Endothelial cell of umbilical vein (primary cell): ENCODE measurements at regions not wholly inside any gene's neighbourhood (a gene's known extent, or its start where the extent isn't known, plus 50 kb on each side); places are given as distances from the start of the nearest gene placed in this dataset.

ENCODE experiments used
- BruUV-seq: library from RNA; stranded (reverse); fragments of 400-500 nt; replicated peaks from 2 replicates; lab custom pipeline; 2021; lab: Mats Ljungman, UMichigan
- CTCF ChIA-PET: fragments of 300-600, 350-600 bp; sonication (Branson Sonifier 250); formaldehyde crosslinking; loops from one replicate; lab custom pipeline; 2021; ENCODE audit warnings: antibody characterized with exemption, inconsistent platforms; lab: Charles Lee
- POLR2A ChIA-PET: fragments of 300-600, 350-600 bp; sonication (Branson Sonifier 250); formaldehyde crosslinking; loops from one replicate; lab custom pipeline; 2021; ENCODE audit warnings: antibody characterized with exemption, inconsistent platforms; lab: Charles Lee
- DNase-seq: peaks from one replicate; pipeline ENCODE4 v3.0.0-alpha.2; 2011; ENCODE audit warnings: low read depth, low spot score
- FAIRE-seq: peaks from 2 replicates; lab custom pipeline; 2011; peaks lifted over from hg19 to GRCh38; lab: Jason Lieb, UNC
- H2AFZ ChIP-seq: 2 replicates; pipeline ENCODE4 v1.6.0; 2012; ENCODE audit warnings: low read depth, low read length, control low read depth, inconsistent platforms
- H3K27ac ChIP-seq: 2 replicates; pipeline ENCODE4 v1.5.1; 2011; ENCODE audit warnings: low read depth, mild to moderate bottlenecking, control low read depth, low read length, moderate library complexity; ENCODE audit not compliant: insufficient read depth
- H3K27me3 ChIP-seq, 2 experiments: 2 replicates each; pipeline versions ENCODE4 v1.6.0 to v1.6.1; 2011; ENCODE audit warnings: low read length in 2 of 2, mixed read lengths in 1 of 2; ENCODE audit not compliant: control insufficient read depth in 2 of 2, insufficient read depth in 2 of 2
- H3K36me3 ChIP-seq, 2 experiments: 2 replicates in 1 of 2; 3 replicates in 1 of 2; pipeline ENCODE4 v1.5.1; 2011; ENCODE audit warnings: low read length in 2 of 2, mild to moderate bottlenecking in 1 of 2, moderate library complexity in 1 of 2; ENCODE audit not compliant: control insufficient read depth in 2 of 2, insufficient read depth in 2 of 2; ENCODE audit errors: extremely low read depth in 1 of 2
- H3K4me1 ChIP-seq: 3 replicates; pipeline ENCODE4 v1.5.1; 2011; ENCODE audit warnings: mild to moderate bottlenecking, low read length; ENCODE audit not compliant: control insufficient read depth, insufficient read depth; ENCODE audit errors: extremely low read depth
- H3K4me2 ChIP-seq: 2 replicates; pipeline ENCODE4 v1.6.1; 2011; ENCODE audit warnings: low read length, control low read depth, mixed read lengths; ENCODE audit not compliant: insufficient read depth
- H3K4me3 ChIP-seq, 3 experiments: fragments of 200-600 bp in 1 of 3; sonication (generic), shearing (Covaris generic) in 1 of 3; replicated peaks in 1 of 3; 2 replicates each; pipeline ENCODE4 v1.5.1; 2011 to 2016; ENCODE audit warnings: control low read depth in 3 of 3, low read length in 3 of 3, mild to moderate bottlenecking in 2 of 3, inconsistent platforms in 1 of 3, low read depth in 1 of 3, moderate library complexity in 1 of 3; ENCODE audit not compliant: insufficient read depth in 1 of 3
- H3K79me2 ChIP-seq: 2 replicates; pipeline ENCODE4 v1.6.0; 2012; ENCODE audit warnings: low read length, inconsistent platforms; ENCODE audit not compliant: control insufficient read depth, insufficient read depth
- H3K9ac ChIP-seq: replicated peaks from 2 replicates; pipeline ENCODE3; 2011; ENCODE audit warnings: low read length, control low read depth; ENCODE audit not compliant: insufficient read depth; ENCODE audit errors: extremely low read depth
- H3K9me1 ChIP-seq: replicated peaks from 3 replicates; pipeline ENCODE4 v1.6.0; 2011; ENCODE audit warnings: mild to moderate bottlenecking, low read length; ENCODE audit not compliant: control insufficient read depth, insufficient read depth; ENCODE audit errors: extremely low read depth
- H3K9me3 ChIP-seq: replicated peaks from 2 replicates; pipeline ENCODE4 v1.5.1; 2012; ENCODE audit warnings: low read length, inconsistent platforms; ENCODE audit not compliant: control insufficient read depth, insufficient read depth
- H4K20me1 ChIP-seq: replicated peaks from 2 replicates; pipeline ENCODE3; 2011; ENCODE audit warnings: mild to moderate bottlenecking, low read length; ENCODE audit not compliant: control insufficient read depth, insufficient read depth; ENCODE audit errors: extremely low read depth
- CTCF ChIP-seq, 2 donors: IDR thresholded peaks; 1 replicate in 1 of 2; 2 replicates in 1 of 2; pipeline ENCODE4 v1.5.1; 2011; ENCODE audit warnings: low read length in 2 of 2, mild to moderate bottlenecking in 2 of 2, moderate library complexity in 2 of 2, control low read depth in 1 of 2, inconsistent platforms in 1 of 2, low read depth in 1 of 2; ENCODE audit not compliant: insufficient read depth in 1 of 2; ENCODE audit errors: extremely low read depth in 1 of 2
- EZH2 ChIP-seq: IDR thresholded peaks from 2 replicates; pipeline ENCODE4 v1.6.1; 2012; ENCODE audit warnings: borderline replicate concordance, low read depth, mild to moderate bottlenecking, moderate library complexity, low read length, inconsistent platforms; ENCODE audit not compliant: severe bottlenecking
- FOS ChIP-seq: IDR thresholded peaks from 2 replicates; pipeline ENCODE4 v1.6.1; 2011; ENCODE audit warnings: mild to moderate bottlenecking, low read length, moderate library complexity, borderline replicate concordance; ENCODE audit not compliant: insufficient read depth
- GATA2 ChIP-seq: IDR thresholded peaks from 2 replicates; pipeline ENCODE4 v1.7.0; 2011; ENCODE audit warnings: low read depth, mild to moderate bottlenecking, moderate library complexity, mixed read lengths, low read length; ENCODE audit not compliant: insufficient read length, insufficient read depth
- JUN ChIP-seq: IDR thresholded peaks from 2 replicates; pipeline ENCODE4 v1.6.1; 2011; ENCODE audit warnings: borderline replicate concordance, low read depth; ENCODE audit not compliant: insufficient read length, insufficient read depth
- MAX ChIP-seq: IDR thresholded peaks from 2 replicates; pipeline ENCODE4 v1.6.1; 2011; ENCODE audit not compliant: insufficient read depth, insufficient read length
- MYC ChIP-seq: IDR thresholded peaks from one replicate; pipeline ENCODE4 v1.6.1; 2011; ENCODE audit warnings: mild to moderate bottlenecking, low read depth, low read length
- POLR2A ChIP-seq: IDR thresholded peaks from 2 replicates; pipeline ENCODE4 v1.6.1; 2012; ENCODE audit warnings: low read depth, mild to moderate bottlenecking, control low read depth, low read length
- POLR2AphosphoS5 ChIP-seq: IDR thresholded peaks from 2 replicates; pipeline ENCODE4 v1.6.1; 2012; ENCODE audit warnings: low read depth, mild to moderate bottlenecking, control low read depth, low read length, moderate library complexity; ENCODE audit not compliant: insufficient read depth
- dilution Hi-C: fragments of 300-500 bp; cut with MboI; formaldehyde crosslinking; loops from one replicate; pipeline ENCODE4 v1.15.0; 2019; ENCODE audit warnings: low sequenced_read_pairs; ENCODE audit not compliant: extremely low pct_ligation_motif_present
- intact Hi-C: fragments of 100-400 bp; cut with micrococcal nuclease; formaldehyde crosslinking; loops from one replicate; pipeline ENCODE4 v1.10.0; 2022

- TF ChIP-seq MAX (no peak), GATA2 (no peak), POLR2AphosphoS5 (no peak), EZH2 (no peak), POLR2A (no peak), FOS (no peak)
- no peaks in the 10 kb centered on the region for H4K20me1 ChIP-seq
- H3K27ac ChIP-seq: no peak overlapping the region
- H3K4me3 ChIP-seq: no peak overlapping the region
- no peaks in the 10 kb centered on the region for H3K27me3 ChIP-seq
- H3K36me3 ChIP-seq: no peaks in the 10 kb centered on the region
- FAIRE-seq (no peak), DNase-seq (no peak)
- no peaks in the 10 kb centered on the region for H3K79me2 ChIP-seq
- ChIA-PET POLR2A (no interaction called here), CTCF (no interaction called here)
- H3K9me3 ChIP-seq: no peaks in the 10 kb centered on the region
- intact Hi-C loops: no loop called here
- no peaks in the 10 kb centered on the region for H3K9me1 ChIP-seq
- no peak overlapping the region for H2AFZ ChIP-seq
- BruUV-seq: no TSS peak
- no peaks in the 10 kb centered on the region for H3K4me1 ChIP-seq
- H3K9ac ChIP-seq: no peak overlapping the region
- dilution Hi-C loops: no loop called here
- H3K4me2 ChIP-seq: no peak overlapping the region
Observed at GRCh38 chr4:31035761-31036160, 315.6 kb downstream of the PCDH7 start.

DNA sequence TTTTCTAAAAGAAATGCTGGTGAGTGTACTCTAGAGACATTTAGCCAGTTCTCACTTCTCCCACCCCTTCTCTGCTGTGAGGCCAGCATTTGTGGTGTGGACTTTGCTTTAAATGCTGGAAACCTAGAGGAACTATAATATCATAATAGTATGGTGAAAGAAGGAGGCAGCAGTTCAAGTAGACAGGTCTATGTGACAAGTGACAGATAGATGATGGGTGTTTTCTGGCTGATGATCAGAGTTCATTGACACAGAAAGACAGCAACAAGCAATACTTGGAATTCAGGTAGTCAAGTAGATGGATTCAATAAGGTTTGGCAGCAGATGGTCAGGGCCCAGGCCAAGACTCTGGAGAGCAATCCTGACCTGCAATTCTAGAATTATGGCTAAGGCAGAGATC, 317.5 kb downstream of the PCDH7 start:
- dilution Hi-C loops: no loop called here
- CTCF ChIA-PET: no interaction called here
- TF ChIP-seq FOS (no peak), MYC (no peak), CTCF (IDR thresholded peaks at IDR 0.05; ENCODE audit: extremely low read depth in 1 of 2, insufficient read depth in 1 of 2, low read depth in 1 of 2, low read length in 2 of 2) (no peak), POLR2A (no peak), POLR2AphosphoS5 (no peak), GATA2 (no peak), MAX (no peak), EZH2 (no peak), JUN (no peak)
- Histone ChIP-seq H2AFZ (no peak overlapping the region), H3K4me1 (no peaks in the 10 kb centered on the region), H3K4me3 (no peak overlapping the region), H3K9me1 (no peaks in the 10 kb centered on the region), H4K20me1 (no peaks in the 10 kb centered on the region), H3K4me2 (no peak overlapping the region), H3K79me2 (no peaks in the 10 kb centered on the region), H3K36me3 (no peaks in the 10 kb centered on the region), H3K9ac (no peak overlapping the region), H3K9me3 (no peaks in the 10 kb centered on the region), H3K27me3 (no peaks in the 10 kb centered on the region), H3K27ac (no peak overlapping the region)
- intact Hi-C loops: no loop called here
- POLR2A ChIA-PET: no interaction called here
- DNase-seq (no peak), FAIRE-seq (no peak)
- no TSS peak for BruUV-seq
